Heart left ventricle (tissue), 13 donors: ENCODE measurements at regions not wholly inside any gene's neighbourhood (a gene's known extent, or its start where the extent isn't known, plus 50 kb on each side); places are given as distances from the start of the nearest gene placed in this dataset.

Experiments
- CTCF ChIP-seq, 12 donors: fragments of 200-600 bp; sonication (generic) in 4 of 12; IDR thresholded peaks; one replicate each; pipeline versions ENCODE4 v1.5.0 to v1.8.0; 2018 to 2022; ENCODE audit warnings: antibody characterized with exemption in 12 of 12, mild to moderate bottlenecking in 5 of 12
- POLR2A ChIP-seq, 2 donors: fragments of 450-650 bp; IDR thresholded peaks; one replicate each; pipeline ENCODE4 v1.6.1; 2017; ENCODE audit warnings: antibody characterized with exemption in 2 of 2, mild to moderate bottlenecking in 2 of 2, moderate library complexity in 2 of 2
- donor health status: ischemic (EF 13 %, LVEDD 7.1; RV severe dilation, severe dysfunction).
- donor health status: DM: no; HTN: yes; CAD: no.
- donor health status: DM: no; HTN: no; CAD: no.
- donor health status: ischemic (EF 25% LVEDD 6.9; RV normal size, moderate dysfunction).
- donor health status: ischemic (EF 25% LVEDD 5.7; RV mildly dilated, moderate dysfunction).
- donor health status: ischemic (EF 35%, LVEDD 5.7; RV mildly dilated, moderate dysfunction).
- donor health status: nonischemic (EF 11% LVEDD 7.7; RV severe dilation, severe dysfunction).
- donor health status: DM: yes; HTN: yes; CAD: no.
- donor health status: PGD.
- donor health status: ischemic (EF 29% LVEDD 5.4; RV normal size, mild dysfunction).
- donor health status: nonischemic (EF 23%, LVEDD 6.1; RV moderate dilation, normal function).

- no peak for TF ChIP-seq POLR2A (IDR thresholded peaks at IDR 0.05)
- no peak for TF ChIP-seq CTCF (IDR thresholded peaks at IDR 0.05)
These were observed 53.4 kb upstream of the GATA5 start for GRCh38 chr20:62528983-62529891.
